K562 (cell line): ENCODE measurements at regions not wholly inside any gene's neighbourhood (a gene's known extent, or its start where the extent isn't known, plus 50 kb on each side); places are given as distances from the start of the nearest gene placed in this dataset.

Source experiments
- BACH1 ChIP-seq: fragments of 200-800 bp; sonication (Bioruptor generic); IDR thresholded peaks from 2 replicates; pipeline ENCODE4 v1.6.1; 2016; ENCODE audit warnings: missing genetic modification characterization, missing compliant biosample characterization
- BRCA1 ChIP-seq, 2 experiments: fragments of 450-650 bp in 1 of 2; sonication (generic) in 1 of 2; formaldehyde crosslinking in 1 of 2; IDR thresholded peaks; 2 replicates each; pipeline versions ENCODE4 v1.5.0 to v1.6.1; 2017 to 2020; ENCODE audit warnings: mild to moderate bottlenecking in 1 of 2, missing genetic modification reagents in 1 of 2
- EP300 ChIP-seq: IDR thresholded peaks from 2 replicates; pipeline ENCODE4 v1.6.1; 2012; ENCODE audit warnings: low read length, improper control_type of control experiment
- HNRNPH1 ChIP-seq: fragments of 200-400 bp; formaldehyde crosslinking; optimal IDR thresholded peaks from 2 replicates; pipeline ENCODE3; 2017; ENCODE audit warnings: low read depth, mild to moderate bottlenecking, low read length, moderate library complexity
- JUND ChIP-seq, 2 experiments: IDR thresholded peaks; 2 replicates in 1 of 2; 3 replicates in 1 of 2; pipeline ENCODE4 v1.6.1; 2011; ENCODE audit warnings: borderline replicate concordance in 2 of 2, low read depth in 2 of 2, low read length in 2 of 2, improper control_type of control experiment in 1 of 2, missing biosample characterization in 1 of 2, missing genetic modification characterization in 1 of 2, missing genetic modification reagents in 1 of 2
- SMAD1 ChIP-seq: fragments of 150-350 bp; IDR thresholded peaks from 2 replicates; pipeline ENCODE4 v1.6.1; 2014; ENCODE audit warnings: low read length, low read depth; ENCODE audit not compliant: partially characterized antibody
- SOX6 ChIP-seq: fragments of 450-650 bp; IDR thresholded peaks from 2 replicates; pipeline ENCODE4 v1.6.1; 2014; ENCODE audit warnings: mild to moderate bottlenecking
- ZNF212 ChIP-seq: fragments of 450-650 bp; formaldehyde crosslinking; IDR thresholded peaks from 2 replicates; pipeline ENCODE4 v1.4.0; 2020; ENCODE audit warnings: mild to moderate bottlenecking

GRCh38 chr9:119789987-119790386 is 420.8 kb upstream of the BRINP1 start:
- TF ChIP-seq EP300, result no peak
- TF ChIP-seq BRCA1 (IDR thresholded peaks at IDR 0.05), result no peak
- TF ChIP-seq BRCA1 (CRISPR knock-in tag; IDR thresholded peaks at IDR 0.05), result no peak
- TF ChIP-seq SMAD1, result no peak
- TF ChIP-seq ZNF212 (CRISPR knock-in tag), result no peak
- no peak for TF ChIP-seq JUND (IDR thresholded peaks at IDR 0.05; ENCODE audit: borderline replicate concordance, low read depth, low read length)
- no peak for TF ChIP-seq JUND (tag; IDR thresholded peaks at IDR 0.05; ENCODE audit: borderline replicate concordance, low read depth, low read length)
- no peak for TF ChIP-seq SOX6
- TF ChIP-seq BACH1 (tag), result no peak
- no peak for TF ChIP-seq HNRNPH1
